Astrocyte (in vitro differentiated cells and primary cell): ENCODE measurements at regions not wholly inside any gene's neighbourhood (a gene's known extent, or its start where the extent isn't known, plus 50 kb on each side); places are given as distances from the start of the nearest gene placed in this dataset.

Experiments used
- CTCF ChIP-seq: IDR thresholded peaks from 2 replicates; pipeline ENCODE4 v1.5.1; 2011; ENCODE audit warnings: low read depth, mild to moderate bottlenecking, inconsistent platforms, low read length, moderate library complexity; ENCODE audit not compliant: insufficient read depth
- EZH2 ChIP-seq: IDR thresholded peaks from 2 replicates; pipeline ENCODE4 v1.6.1; 2012; ENCODE audit warnings: mild to moderate bottlenecking, low read length, inconsistent platforms; ENCODE audit not compliant: insufficient read depth

GRCh38 chr14:85418721-85419120, 111.2 kb upstream of the FLRT2 start:
- TF ChIP-seq CTCF (no peak), EZH2 (no peak)
